H1 (cell line): ENCODE measurements at regions not wholly inside any gene's neighbourhood (a gene's known extent, or its start where the extent isn't known, plus 50 kb on each side); places are given as distances from the start of the nearest gene placed in this dataset.

Experiments
- CTCF ChIA-PET: fragments of 300-600 bp; sonication (Branson Sonifier 250); formaldehyde crosslinking; loops from one replicate; lab custom pipeline; 2021; ENCODE audit not compliant: partially characterized antibody; lab: Charles Lee
- POLR2A ChIA-PET: fragments of 300-600 bp; sonication (Branson Sonifier 250); formaldehyde crosslinking; loops from one replicate; lab custom pipeline; 2021; ENCODE audit warnings: inconsistent platforms; ENCODE audit not compliant: partially characterized antibody; lab: Charles Lee
- DNase-seq, 2 experiments: peaks; one replicate each; pipeline versions ENCODE4 v3.0.0 to v3.0.0-alpha.2; 2010 to 2022; ENCODE audit warnings: low spot score in 2 of 2, low read depth in 1 of 2, mixed read lengths in 1 of 2
- FAIRE-seq: peaks from 2 replicates; lab custom pipeline; 2011; peaks lifted over from hg19 to GRCh38; lab: Jason Lieb, UNC
- H2AFZ ChIP-seq: 2 replicates; pipeline ENCODE4 v1.8.1; 2012; ENCODE audit warnings: low read length, inconsistent platforms
- H2AK5ac ChIP-seq: 2 replicates; pipeline ENCODE4 v1.6.1; 2013; ENCODE audit warnings: low read depth, low read length
- H2BK120ac ChIP-seq: replicated peaks from 2 replicates; pipeline ENCODE3; 2013; ENCODE audit warnings: low read depth, low read length, inconsistent platforms
- H2BK12ac ChIP-seq: 2 replicates; pipeline ENCODE4 v1.6.1; 2013; ENCODE audit warnings: low read depth, low read length
- H2BK15ac ChIP-seq: 2 replicates; pipeline ENCODE4 v1.6.1; 2013; ENCODE audit warnings: low read length
- H2BK20ac ChIP-seq: 2 replicates; pipeline ENCODE4 v1.6.1; 2013; ENCODE audit warnings: low read length
- H2BK5ac ChIP-seq: 2 replicates; pipeline ENCODE4 v1.6.1; 2013; ENCODE audit warnings: low read depth, low read length
- H3K14ac ChIP-seq: 2 replicates; pipeline ENCODE4 v1.6.1; 2013; ENCODE audit warnings: inconsistent platforms; ENCODE audit not compliant: insufficient read length
- H3K18ac ChIP-seq: 2 replicates; pipeline ENCODE4 v1.6.1; 2013; ENCODE audit warnings: low read length; ENCODE audit errors: extremely low read depth
- H3K23ac ChIP-seq: 2 replicates; pipeline ENCODE4 v1.6.1; 2013; ENCODE audit warnings: inconsistent platforms; ENCODE audit not compliant: insufficient read length
- H3K23me2 ChIP-seq: 2 replicates; pipeline ENCODE4 v1.6.1; 2013; ENCODE audit warnings: low read depth, low read length
- H3K27ac ChIP-seq: 2 replicates; pipeline ENCODE4 v1.6.1; 2011; ENCODE audit warnings: low read depth, low read length, inconsistent platforms
- H3K27me3 ChIP-seq, 4 experiments: replicated peaks in 1 of 4; 1 replicate in 1 of 4; 2 replicates in 3 of 4; pipeline versions ENCODE4 v1.6.1 to v1.8.1; 2011 to 2013; ENCODE audit warnings: low read length in 3 of 4, mild to moderate bottlenecking in 3 of 4, inconsistent platforms in 2 of 4, mixed read lengths in 2 of 4, moderate library complexity in 1 of 4; ENCODE audit not compliant: control insufficient read depth in 3 of 4, insufficient read depth in 3 of 4; ENCODE audit errors: extremely low read depth in 1 of 4
- H3K36me3 ChIP-seq, 4 experiments: 2 replicates each; pipeline versions ENCODE4 v1.6.1 to v1.8.1; 2011 to 2013; ENCODE audit warnings: mild to moderate bottlenecking in 4 of 4, low read length in 3 of 4, moderate library complexity in 2 of 4, control low read depth in 1 of 4, inconsistent platforms in 1 of 4; ENCODE audit not compliant: insufficient read depth in 4 of 4, control insufficient read depth in 2 of 4
- H3K4ac ChIP-seq: replicated peaks from 2 replicates; pipeline ENCODE3; 2013; ENCODE audit warnings: low read length, low read depth, mixed read lengths, inconsistent platforms; ENCODE audit not compliant: insufficient read length
- H3K4me1 ChIP-seq, 4 experiments: replicated peaks in 1 of 4; 1 replicate in 1 of 4; 2 replicates in 3 of 4; pipeline versions ENCODE4 v1.6.1 to v1.8.1; 2011 to 2013; ENCODE audit warnings: low read length in 3 of 4, inconsistent platforms in 2 of 4, mixed read lengths in 1 of 4; ENCODE audit not compliant: insufficient read depth in 4 of 4, control insufficient read depth in 3 of 4
- H3K4me2 ChIP-seq, 2 experiments: 2 replicates each; pipeline versions ENCODE4 v1.6.1 to v1.8.1; 2011 to 2013; ENCODE audit warnings: low read depth in 2 of 2, low read length in 2 of 2, control low read depth in 1 of 2, inconsistent platforms in 1 of 2, mild to moderate bottlenecking in 1 of 2; ENCODE audit not compliant: insufficient read depth in 1 of 2
- H3K4me3 ChIP-seq, 4 experiments: fragments of 200-600, 300-600 bp in 1 of 4; sonication (generic), shearing (Covaris generic), sonication (Bioruptor Twin) in 1 of 4; 2 replicates each; pipeline versions ENCODE4 v1.5.1 to v1.8.1; 2011 to 2016; ENCODE audit warnings: low read length in 4 of 4, low read depth in 3 of 4, control low read depth in 2 of 4, inconsistent platforms in 2 of 4, mild to moderate bottlenecking in 2 of 4, mixed read lengths in 1 of 4, moderate library complexity in 1 of 4; ENCODE audit not compliant: insufficient read depth in 2 of 4; ENCODE audit errors: extremely low read depth in 1 of 4
- H3K56ac ChIP-seq: replicated peaks from 2 replicates; pipeline ENCODE3; 2013; ENCODE audit warnings: low read depth, mild to moderate bottlenecking, mixed read lengths, low read length, inconsistent platforms; ENCODE audit not compliant: insufficient read length
- H3K79me1 ChIP-seq: 2 replicates; pipeline ENCODE4 v1.6.1; 2013; ENCODE audit warnings: low read depth, low read length, control low read depth
- H3K79me2 ChIP-seq, 2 experiments: 2 replicates each; pipeline versions ENCODE4 v1.6.1 to v1.8.1; 2012 to 2013; ENCODE audit warnings: low read length in 2 of 2, mild to moderate bottlenecking in 2 of 2, inconsistent platforms in 1 of 2; ENCODE audit not compliant: insufficient read depth in 2 of 2, control insufficient read depth in 1 of 2
- H3K9ac ChIP-seq, 4 experiments: replicated peaks in 1 of 4; 1 replicate in 1 of 4; 2 replicates in 3 of 4; pipeline versions ENCODE4 v1.6.1 to v1.8.1; 2011 to 2013; ENCODE audit warnings: low read depth in 3 of 4, low read length in 3 of 4, control low read depth in 2 of 4, mild to moderate bottlenecking in 2 of 4, moderate library complexity in 2 of 4, inconsistent platforms in 1 of 4; ENCODE audit errors: extremely low read depth in 1 of 4
- H3K9me3 ChIP-seq, 2 experiments: 2 replicates each; pipeline versions ENCODE4 v1.6.1 to v1.8.1; 2012 to 2013; ENCODE audit warnings: mild to moderate bottlenecking in 2 of 2, moderate library complexity in 2 of 2, control low read depth in 1 of 2, inconsistent platforms in 1 of 2, low read depth in 1 of 2, low read length in 1 of 2, mixed read lengths in 1 of 2; ENCODE audit not compliant: insufficient read depth in 2 of 2
- H4K20me1 ChIP-seq, 2 experiments: replicated peaks in 1 of 2; 2 replicates each; pipeline versions ENCODE3 to v1.8.1; 2011 to 2013; ENCODE audit warnings: inconsistent platforms in 2 of 2, low read length in 2 of 2, mild to moderate bottlenecking in 1 of 2; ENCODE audit not compliant: insufficient read depth in 2 of 2, control insufficient read depth in 1 of 2
- H4K5ac ChIP-seq: 2 replicates; pipeline ENCODE4 v1.6.1; 2013; ENCODE audit warnings: low read length, low read depth, mixed read lengths, inconsistent platforms; ENCODE audit not compliant: insufficient read length
- H4K8ac ChIP-seq: 2 replicates; pipeline ENCODE4 v1.8.0; 2013; ENCODE audit warnings: mild to moderate bottlenecking, moderate library complexity, low read length, inconsistent platforms; ENCODE audit not compliant: insufficient read depth; ENCODE audit errors: extremely low read depth
- H4K91ac ChIP-seq: replicated peaks from 2 replicates; pipeline ENCODE3; 2013; ENCODE audit warnings: low read length, mixed read lengths, inconsistent platforms; ENCODE audit not compliant: insufficient read length
- EGR1 ChIP-seq: IDR thresholded peaks from 2 replicates; pipeline ENCODE4 v1.6.1; 2011; ENCODE audit warnings: low read depth, low read length, borderline replicate concordance
- GABPA ChIP-seq: IDR thresholded peaks from 2 replicates; pipeline ENCODE4 v1.6.1; 2011; ENCODE audit warnings: mild to moderate bottlenecking, low read length, moderate library complexity, borderline replicate concordance; ENCODE audit not compliant: insufficient read depth
- MAFK ChIP-seq: IDR thresholded peaks from 2 replicates; pipeline ENCODE4 v1.6.1; 2012; ENCODE audit warnings: low read depth, mild to moderate bottlenecking, improper control_type of control experiment, low read length
- POU5F1 ChIP-seq: IDR thresholded peaks from 2 replicates; pipeline ENCODE4 v1.6.1; 2011; ENCODE audit warnings: low read depth, mild to moderate bottlenecking, low read length, moderate library complexity
- SP1 ChIP-seq: IDR thresholded peaks from 2 replicates; pipeline ENCODE4 v1.6.1; 2011; ENCODE audit warnings: low read depth, low read length
- SRF ChIP-seq: IDR thresholded peaks from 2 replicates; pipeline ENCODE4 v1.6.1; 2011; ENCODE audit warnings: mild to moderate bottlenecking, low read depth, low read length, moderate library complexity
- YY1 ChIP-seq: IDR thresholded peaks from 2 replicates; pipeline ENCODE4 v1.6.1; 2011; ENCODE audit warnings: low read depth, mild to moderate bottlenecking, low read length
- WGBS, 2 experiments: shearing (Covaris generic) in 1 of 2; methylation state at CpG; one replicate each; pipeline versions ENCODE4 v1.1.6 to v1.1.7; 2013 to 2015; ENCODE audit warnings: low lambda C conversion rate in 2 of 2, mixed read lengths in 2 of 2, inconsistent platforms in 1 of 2, low coverage in 1 of 2, missing lambda C conversion rate in 1 of 2; ENCODE audit not compliant: insufficient replicate concordance in 2 of 2, insufficient coverage in 1 of 2, insufficient read length in 1 of 2; ENCODE audit errors: extremely low coverage in 1 of 2, missing lambda C conversion rate in 1 of 2; 5-methylcytosine and 5-hydroxymethylcytosine counted together
- TF ChIP-seq, protein P1 (sequence below): IDR thresholded peaks from 2 replicates; pipeline ENCODE4 v1.6.1; 2012; ENCODE audit warnings: low read length, inconsistent platforms

GRCh38 chr6:151682251-151682650 lies 125.2 kb upstream of the ESR1 start:
- ChIA-PET CTCF (no interaction called here), POLR2A (no interaction called here)
- no peak for TF ChIP-seq EGR1
- TF ChIP-seq POU5F1: no peak
- no peak for TF ChIP-seq MAFK
- no peak for TF ChIP-seq SRF
- TF ChIP-seq GABPA: no peak
- no peak for TF ChIP-seq SP1
- TF ChIP-seq, protein P1, sequence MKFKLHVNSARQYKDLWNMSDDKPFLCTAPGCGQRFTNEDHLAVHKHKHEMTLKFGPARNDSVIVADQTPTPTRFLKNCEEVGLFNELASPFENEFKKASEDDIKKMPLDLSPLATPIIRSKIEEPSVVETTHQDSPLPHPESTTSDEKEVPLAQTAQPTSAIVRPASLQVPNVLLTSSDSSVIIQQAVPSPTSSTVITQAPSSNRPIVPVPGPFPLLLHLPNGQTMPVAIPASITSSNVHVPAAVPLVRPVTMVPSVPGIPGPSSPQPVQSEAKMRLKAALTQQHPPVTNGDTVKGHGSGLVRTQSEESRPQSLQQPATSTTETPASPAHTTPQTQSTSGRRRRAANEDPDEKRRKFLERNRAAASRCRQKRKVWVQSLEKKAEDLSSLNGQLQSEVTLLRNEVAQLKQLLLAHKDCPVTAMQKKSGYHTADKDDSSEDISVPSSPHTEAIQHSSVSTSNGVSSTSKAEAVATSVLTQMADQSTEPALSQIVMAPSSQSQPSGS: no peak
- TF ChIP-seq YY1: no peak
- H2BK120ac ChIP-seq: no peak overlapping the region
- no peak overlapping the region for H2BK12ac ChIP-seq
- H2BK5ac ChIP-seq: no peak overlapping the region
- no peak overlapping the region for H3K9ac ChIP-seq
- no peaks in the 10 kb centered on the region for H4K20me1 ChIP-seq
- H3K79me2 ChIP-seq: no peaks in the 10 kb centered on the region
- FAIRE-seq: no peak
- no peaks in the 10 kb centered on the region for H3K36me3 ChIP-seq
- H3K23ac ChIP-seq: no peak overlapping the region
- no peaks in the 10 kb centered on the region for H3K9me3 ChIP-seq
- no peak overlapping the region for H4K8ac ChIP-seq
- no peaks in the 10 kb centered on the region for H3K27me3 ChIP-seq
- no peak overlapping the region for H3K4me2 ChIP-seq
- no peak for DNase-seq
- H2BK15ac ChIP-seq: no peak overlapping the region
- H4K5ac ChIP-seq: no peak overlapping the region
- no peak overlapping the region for H2AK5ac ChIP-seq
- no peak overlapping the region for H2BK20ac ChIP-seq
- no peak overlapping the region for H3K18ac ChIP-seq
- no peaks in the 10 kb centered on the region for H3K23me2 ChIP-seq
- H3K4me3 ChIP-seq: no peak overlapping the region
- no peak overlapping the region for H3K27ac ChIP-seq
- no peak overlapping the region for H3K56ac ChIP-seq
- no peak overlapping the region for H2AFZ ChIP-seq
- H3K4ac ChIP-seq: no peak overlapping the region
- H4K91ac ChIP-seq: no peak overlapping the region
- no peaks in the 10 kb centered on the region for H3K4me1 ChIP-seq
- no peak overlapping the region for H3K14ac ChIP-seq
- 93% methylated on average over 3 of the region's 3 CpGs; no CpG with 5 or more reads in 1 of the 2 experiments for WGBS, 2 experiments
- no peaks in the 10 kb centered on the region for H3K79me1 ChIP-seq
